GM21367 (cell line): ENCODE measurements at regions not wholly inside any gene's neighbourhood (a gene's known extent, or its start where the extent isn't known, plus 50 kb on each side); places are given as distances from the start of the nearest gene placed in this dataset.

ENCODE experiments used
- ATAC-seq: cut with Tn5 transposase; IDR thresholded peaks from one replicate; pipeline ENCODE4 v1.9.1; 2021; ENCODE audit not compliant: unreplicated experiment

- no peak for ATAC-seq
Observed at GRCh38 chr3:41026394-41027177, 172.7 kb upstream of the CTNNB1 start.

- no peak for ATAC-seq
Observed at GRCh38 chr3:41029356-41029755, 169.9 kb upstream of the CTNNB1 start.

DNA sequence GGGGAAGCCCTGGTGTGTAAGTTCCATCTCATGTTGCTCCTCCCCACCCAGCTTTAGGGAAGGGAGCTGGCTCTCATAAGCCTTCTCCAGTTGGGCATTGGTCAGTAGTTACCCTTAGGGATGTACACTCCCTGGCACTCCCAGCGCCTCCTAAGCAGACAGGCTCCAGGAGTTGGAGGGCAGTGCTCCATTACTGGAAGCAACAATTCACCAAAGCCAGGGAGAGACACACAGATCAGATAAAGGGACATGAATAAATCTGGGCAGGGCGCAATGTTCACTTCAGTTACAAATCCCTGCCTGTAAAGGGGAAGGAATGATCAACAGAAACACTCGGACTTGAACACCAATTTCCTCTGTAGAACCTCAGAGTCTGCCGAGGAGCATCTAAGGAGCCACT lies 169.1 kb upstream of the CTNNB1 start:
- no peak for ATAC-seq

GRCh38 chr3:41031401-41031800 lies 167.9 kb upstream of the CTNNB1 start:
- no peak for ATAC-seq

DNA sequence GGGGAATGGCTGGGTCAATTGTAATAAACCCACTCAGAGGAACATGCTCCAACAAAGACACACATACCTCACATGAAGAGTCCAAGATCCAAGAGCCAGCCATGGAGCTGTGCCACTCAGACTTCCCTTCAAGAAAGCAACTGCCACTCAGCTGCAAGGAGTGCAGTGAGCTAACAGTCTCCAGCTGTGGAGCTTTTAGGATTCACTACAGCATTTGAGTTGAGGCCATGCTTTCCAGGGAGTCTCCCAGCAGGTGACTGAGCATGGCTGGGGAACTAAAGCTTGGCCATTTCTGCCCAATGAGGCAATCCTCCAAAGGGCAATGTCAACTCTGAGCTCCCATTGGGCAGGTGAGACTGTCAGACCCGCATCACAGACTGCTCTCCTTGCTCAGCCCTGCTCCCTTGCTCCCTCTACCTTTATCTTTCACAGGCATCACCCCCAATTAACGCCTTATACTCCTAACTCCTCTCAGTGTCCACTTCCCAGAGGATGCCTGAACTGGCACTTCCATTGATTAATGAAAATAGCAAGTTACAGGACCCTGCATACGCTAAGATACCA lies 165.3 kb upstream of the CTNNB1 start:
- ATAC-seq = no peak

DNA sequence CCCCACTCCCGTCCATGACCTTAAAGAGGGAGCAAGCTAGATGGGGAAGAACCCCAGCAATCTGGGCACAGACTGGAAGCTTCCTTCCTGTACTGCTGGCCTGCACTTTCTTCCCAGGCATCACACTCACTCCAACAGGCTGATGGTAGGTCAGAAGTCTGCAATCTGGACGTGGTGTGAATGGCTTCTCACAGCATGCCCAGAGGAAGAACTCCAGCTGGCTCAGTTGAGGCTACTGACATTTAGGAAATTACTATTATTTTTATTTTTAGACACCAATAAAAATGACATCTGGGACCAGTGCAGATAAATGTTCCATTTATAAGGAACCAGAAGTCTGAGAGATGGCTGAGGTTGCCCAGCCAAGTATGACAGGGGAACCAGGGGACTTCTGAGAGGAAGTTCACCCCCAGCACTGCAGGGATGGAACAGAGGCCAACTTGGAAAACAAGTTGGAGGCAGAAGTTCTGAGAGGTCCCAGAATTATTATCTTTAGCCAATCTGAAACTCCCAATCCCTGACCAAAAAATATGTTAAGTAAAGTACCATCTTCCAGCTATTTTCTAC lies 163.8 kb upstream of the CTNNB1 start:
- no peak for ATAC-seq

DNA sequence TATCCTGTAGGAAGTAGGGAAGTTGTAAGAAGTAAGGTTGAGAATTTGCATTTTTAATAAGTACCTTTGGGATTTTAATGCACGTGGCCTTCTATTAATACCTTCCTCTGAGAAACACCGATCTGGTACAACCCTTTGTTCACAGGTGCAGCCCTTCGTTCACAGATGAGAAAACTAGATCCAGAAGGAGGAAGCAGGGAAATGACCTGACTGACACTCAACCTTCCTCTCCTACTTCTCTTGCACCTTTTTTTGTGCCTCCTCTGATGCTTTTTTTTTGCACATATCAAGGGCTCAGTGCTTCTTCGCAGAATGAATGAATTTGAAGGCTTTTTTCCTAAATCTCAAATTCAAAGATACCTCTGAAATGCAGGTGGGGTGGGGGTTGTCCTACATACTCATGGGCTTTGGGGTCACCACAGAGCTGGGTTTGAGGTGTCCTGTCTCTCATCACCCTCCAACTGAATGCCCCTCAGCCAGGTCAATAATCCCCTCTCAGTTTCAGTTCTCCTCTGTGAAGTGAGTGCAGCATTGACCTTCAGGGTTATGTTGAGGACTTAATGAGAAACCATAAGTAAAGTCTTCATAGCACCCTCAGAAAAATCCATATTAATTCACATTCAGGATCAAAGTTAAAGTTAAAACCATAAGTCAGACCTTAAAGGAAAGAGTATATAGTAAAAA lies 161.5 kb upstream of the CTNNB1 start:
- ATAC-seq = no peak

- no peak for ATAC-seq
Observed at GRCh38 chr3:41040256-41040655, 159.0 kb upstream of the CTNNB1 start.

DNA sequence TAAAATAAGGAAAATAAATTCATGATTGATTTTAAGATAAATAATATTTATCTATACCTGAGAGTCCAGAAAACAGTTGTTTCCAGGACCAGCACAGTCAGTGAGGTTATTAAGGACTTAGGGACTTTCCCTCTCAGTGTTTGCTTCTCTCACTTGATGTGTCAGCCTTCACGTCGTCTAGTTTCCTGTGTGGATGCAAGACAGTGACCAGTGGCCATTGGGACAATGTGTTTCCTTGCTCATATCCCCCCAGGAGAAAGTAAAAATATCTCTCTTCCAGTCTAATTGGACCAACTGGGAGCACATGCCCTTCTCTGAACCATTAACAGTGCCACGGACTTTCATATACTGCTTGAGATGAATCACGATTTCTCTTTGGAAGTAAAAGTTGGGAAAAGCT lies 157.8 kb upstream of the CTNNB1 start:
- ATAC-seq = no peak

DNA sequence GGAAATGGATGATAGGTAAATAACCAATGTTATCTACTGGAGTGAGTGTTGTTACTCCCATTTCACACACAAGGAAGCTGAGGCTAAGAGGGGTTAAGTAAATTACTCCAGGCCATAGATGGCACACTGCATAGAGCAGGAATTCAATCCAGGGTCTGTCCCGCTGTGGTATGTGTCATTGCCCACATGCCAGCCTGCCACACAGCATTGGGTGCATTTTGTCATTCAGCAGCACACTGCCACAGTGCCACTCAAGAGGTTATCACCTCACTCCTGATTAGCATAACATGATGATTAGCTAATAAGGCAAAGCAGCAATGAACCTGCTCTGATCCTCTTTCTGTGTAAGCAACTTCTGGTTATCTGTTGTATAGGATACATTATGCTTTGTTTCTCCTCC lies 157.4 kb upstream of the CTNNB1 start:
- ATAC-seq = no peak

DNA sequence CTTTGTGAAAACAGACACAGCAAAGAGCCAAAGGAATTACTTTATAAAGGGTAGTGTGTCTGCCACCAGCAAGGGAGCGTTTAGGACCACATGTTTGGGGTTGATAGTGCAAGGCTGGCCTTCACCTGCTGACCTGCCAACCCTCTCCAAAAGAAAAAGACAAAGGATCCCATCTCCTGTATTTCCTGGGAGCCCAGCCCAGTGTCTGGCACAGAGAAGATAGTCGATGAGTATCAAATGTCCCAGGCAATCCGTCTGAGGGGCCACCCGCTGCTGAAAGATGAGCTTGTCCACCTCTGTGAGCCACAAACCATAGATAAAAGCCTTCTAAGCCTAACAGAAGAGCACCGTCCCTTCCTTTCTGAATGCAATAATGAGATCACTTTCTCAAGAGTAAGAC lies 154.8 kb upstream of the CTNNB1 start:
- ATAC-seq = no peak

DNA sequence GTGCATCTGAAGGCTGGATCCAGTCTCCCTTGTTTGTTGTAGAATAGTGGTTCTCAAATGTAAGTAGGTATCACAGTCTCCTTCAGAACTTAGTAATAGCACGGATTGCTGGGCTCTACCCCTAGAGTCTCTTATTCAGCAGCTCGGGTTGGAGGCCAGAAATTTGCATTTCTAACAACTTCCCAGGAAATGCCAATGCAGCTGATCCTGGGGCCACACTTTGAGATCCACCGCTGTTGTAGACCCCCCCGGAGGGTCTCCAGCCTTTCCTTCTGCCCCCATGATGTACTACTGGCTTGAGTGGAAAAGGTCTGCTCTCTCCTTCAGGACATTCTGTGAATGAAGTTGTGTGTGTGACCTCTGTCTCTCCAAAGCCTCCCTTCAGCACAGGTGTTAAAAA lies 153.8 kb upstream of the CTNNB1 start:
- no peak for ATAC-seq

DNA sequence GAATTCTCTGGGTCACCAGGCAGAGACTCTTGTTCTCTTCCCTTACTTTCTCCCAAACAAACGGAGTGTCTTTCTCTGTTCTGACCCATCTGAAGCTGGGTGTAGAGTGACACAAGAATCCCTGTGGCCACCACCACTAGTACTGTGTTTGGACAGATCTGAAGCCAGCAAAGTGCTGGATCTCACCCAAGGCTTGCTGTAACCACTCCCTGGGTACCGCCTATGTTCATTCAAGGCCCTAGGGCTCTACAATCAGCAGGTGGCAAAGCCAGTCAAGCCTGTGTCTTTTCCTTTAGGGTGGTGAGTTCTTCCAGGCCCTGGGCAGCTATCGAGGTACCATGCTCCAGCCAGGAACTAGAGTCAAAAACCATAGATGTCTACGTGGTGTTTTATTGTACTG lies 149.2 kb upstream of the CTNNB1 start:
- no peak for ATAC-seq

DNA sequence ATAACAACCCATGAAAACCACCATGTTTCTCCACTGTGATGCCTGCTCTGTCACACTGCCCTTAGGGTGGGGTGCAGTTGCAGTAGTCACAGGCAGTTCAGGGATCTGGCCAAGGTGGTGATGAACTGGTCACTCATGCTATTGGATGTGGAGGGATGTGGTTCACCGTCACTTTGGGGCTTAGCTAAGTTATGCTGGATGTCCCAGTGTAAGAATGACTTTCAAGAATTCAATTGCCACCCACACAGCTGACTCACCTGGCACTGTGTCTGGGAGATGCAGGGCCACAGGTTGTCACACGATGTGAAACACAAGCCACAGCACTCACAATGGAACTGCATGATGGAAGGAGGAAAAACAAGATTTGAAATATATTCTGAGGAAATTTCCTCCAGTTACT lies 146.1 kb upstream of the CTNNB1 start:
- no peak for ATAC-seq

DNA sequence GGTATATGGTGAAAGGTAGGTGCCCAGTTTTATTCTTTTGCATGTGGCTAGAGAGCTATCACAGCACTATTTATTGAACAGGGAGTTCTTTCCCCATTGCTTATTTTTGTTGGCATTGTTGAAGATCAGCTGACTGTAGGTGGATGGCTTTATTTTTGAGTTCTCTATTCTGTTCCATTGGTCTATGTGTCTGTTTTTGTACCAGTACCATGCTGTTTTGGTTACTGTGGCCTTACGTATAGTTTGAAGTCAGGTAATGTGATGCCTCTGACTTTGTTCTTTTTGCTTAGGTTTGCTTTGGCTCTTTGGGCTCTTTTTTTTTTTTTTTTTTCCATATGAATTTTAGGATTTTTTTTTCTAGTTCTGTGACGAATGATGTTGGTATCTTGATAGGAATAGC lies 139.2 kb upstream of the CTNNB1 start:
- no peak for ATAC-seq

GRCh38 chr3:41064070-41064469 lies 135.2 kb upstream of the CTNNB1 start:
- no peak for ATAC-seq

GRCh38 chr3:41064526-41064925 lies 134.8 kb upstream of the CTNNB1 start:
- ATAC-seq = no peak

GRCh38 chr3:41065340-41065739 lies 134.0 kb upstream of the CTNNB1 start:
- ATAC-seq = no peak

- ATAC-seq = no peak
Observed at GRCh38 chr3:41073190-41073589, 126.1 kb upstream of the CTNNB1 start.

- no peak for ATAC-seq
Observed at GRCh38 chr3:41075975-41076374, 123.3 kb upstream of the CTNNB1 start.

GRCh38 chr3:41076399-41076798 lies 122.9 kb upstream of the CTNNB1 start:
- ATAC-seq = no peak

DNA sequence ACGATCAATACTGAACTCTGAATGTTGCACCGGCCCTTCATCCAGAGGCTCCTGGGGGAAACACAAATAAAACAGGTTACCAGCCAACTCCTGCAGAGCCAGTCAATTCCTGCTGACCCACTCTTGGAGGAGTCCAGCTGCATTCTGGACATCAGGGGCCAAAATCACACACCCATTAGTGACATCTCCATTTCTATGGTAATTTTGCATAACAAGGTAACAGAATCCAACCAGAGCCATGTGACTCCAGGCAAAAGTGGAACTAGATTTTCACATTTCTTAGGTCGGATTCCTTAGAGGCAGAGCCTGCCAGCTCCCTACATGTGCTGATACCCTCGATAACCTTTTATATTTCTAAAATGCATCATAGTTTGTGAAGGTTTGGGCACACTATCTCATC lies 119.2 kb upstream of the CTNNB1 start:
- no peak for ATAC-seq
